ENCODE measurements at regions not wholly inside any gene's neighbourhood (a gene's known extent, or its start where the extent isn't known, plus 50 kb on each side); places are given as distances from the start of the nearest gene placed in this dataset.

DNA sequence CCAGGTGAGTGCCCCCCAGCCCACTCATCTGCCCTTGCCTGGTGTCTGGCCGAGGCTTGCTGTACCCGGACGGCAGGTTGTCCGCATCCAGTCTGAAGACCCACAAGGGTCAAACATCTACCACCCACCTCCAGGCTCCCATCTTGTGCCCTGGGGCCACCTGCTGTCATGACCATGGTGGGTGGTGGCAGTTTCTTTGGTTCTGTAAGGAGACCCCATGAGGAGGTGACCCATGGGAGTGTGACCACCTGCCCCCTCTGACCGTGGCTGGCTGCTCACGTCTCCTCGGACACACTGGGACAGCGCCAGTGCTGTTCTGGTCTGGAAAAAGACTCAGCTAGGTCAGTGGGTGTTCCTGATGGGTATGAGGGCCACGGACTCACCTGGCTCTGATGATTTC is 93.9 kb downstream of the TEX29 start:
- Histone ChIP-seq H3K9me3 (no peaks in the 10 kb centered on the region), H3K27me3 (replicated peaks in 1 of 7) (peaks cover 0 to 57% (median 0%) of the 10 kb centered on the region in 7 donors), H3K4me3 (no peak overlapping the region), H3K27ac (no peak overlapping the region), H3K36me3 (no peaks in the 10 kb centered on the region), H3K4me1 (no peaks in the 10 kb centered on the region)
- DNase-seq: no peak
- intact Hi-C loops (cut with DNase I; ENCODE audit: low total_unique reads): no loop called here
- 75 to 92% (median 83%) methylated on average over 4 to 9 of the region's 9 CpGs for WGBS, 5 donors
- TF ChIP-seq CTCF (IDR thresholded peaks at IDR 0.05 in 8 of 11, conservative IDR thresholded peaks at IDR 0.05 in 3 of 11) (no peak), POLR2AphosphoS5 (IDR thresholded peaks at IDR 0.05) (no peak), POLR2A (IDR thresholded peaks at IDR 0.05) (no peak)

GRCh38 chr13:111415246-111415645 is 94.8 kb downstream of the TEX29 start:
- intact Hi-C loops (cut with DNase I; ENCODE audit: low total_unique reads): no loop called here
- Histone ChIP-seq H3K4me3 (no peak overlapping the region), H3K36me3 (no peaks in the 10 kb centered on the region), H3K9me3 (no peaks in the 10 kb centered on the region), H3K4me1 (no peaks in the 10 kb centered on the region), H3K27me3 (replicated peaks in 1 of 7) (peaks cover 0 to 52% (median 0%) of the 10 kb centered on the region in 7 donors), H3K27ac (no peak overlapping the region)
- TF ChIP-seq POLR2AphosphoS5 (IDR thresholded peaks at IDR 0.05) (no peak), CTCF (IDR thresholded peaks at IDR 0.05 in 8 of 11, conservative IDR thresholded peaks at IDR 0.05 in 3 of 11) (no peak)
- no peak for DNase-seq
- 66 to 70% (median 69%) methylated on average over 8 of the region's 8 CpGs for WGBS, 5 donors

GRCh38 chr13:111415765-111416164 is 95.3 kb downstream of the TEX29 start:
- H3K36me3 ChIP-seq: no peaks in the 10 kb centered on the region
- H3K27ac ChIP-seq: no peak overlapping the region
- WGBS, 5 donors: 93 to 96% (median 95%) methylated on average over 1 of the region's 1 CpG
- DNase-seq: no peak
- H3K9me3 ChIP-seq: no peaks in the 10 kb centered on the region
- TF ChIP-seq POLR2AphosphoS5 (IDR thresholded peaks at IDR 0.05) (no peak), CTCF (IDR thresholded peaks at IDR 0.05 in 8 of 11, conservative IDR thresholded peaks at IDR 0.05 in 3 of 11) (no peak), POLR2A (IDR thresholded peaks at IDR 0.05) (no peak)
- intact Hi-C loops (cut with DNase I; ENCODE audit: low total_unique reads): no loop called here
- H3K27me3 ChIP-seq (replicated peaks in 1 of 7): peaks cover 0 to 49% (median 0%) of the 10 kb centered on the region in 7 donors
- H3K4me1 ChIP-seq: no peaks in the 10 kb centered on the region
- no peak overlapping the region for H3K4me3 ChIP-seq

DNA sequence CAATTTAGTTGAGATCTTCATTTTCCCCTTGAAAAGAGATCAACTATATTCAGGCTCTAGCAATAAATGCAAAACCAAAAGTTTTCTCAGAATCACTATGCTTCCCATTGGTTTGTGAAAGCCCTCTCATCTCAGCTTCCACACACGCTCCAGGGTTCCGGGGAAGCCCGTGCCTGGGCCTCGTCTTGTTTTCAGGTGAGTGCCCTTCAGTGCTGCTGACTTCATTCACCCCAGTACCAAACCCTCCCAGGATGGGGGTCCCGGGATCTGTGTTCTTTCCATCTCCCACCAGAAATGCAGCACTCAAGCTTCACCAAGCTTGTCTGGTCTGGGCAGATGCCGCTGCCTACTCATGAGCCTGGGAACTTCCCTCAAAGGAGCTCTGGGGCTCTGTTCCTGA is 97.7 kb downstream of the TEX29 start:
- Histone ChIP-seq H3K4me3 (no peak overlapping the region), H3K9me3 (no peaks in the 10 kb centered on the region), H3K27ac (no peak overlapping the region), H3K4me1 (no peaks in the 10 kb centered on the region), H3K27me3 (replicated peaks in 1 of 7) (peaks cover 0 to 28% (median 0%) of the 10 kb centered on the region in 7 donors), H3K36me3 (no peaks in the 10 kb centered on the region)
- TF ChIP-seq CTCF (IDR thresholded peaks at IDR 0.05 in 8 of 11, conservative IDR thresholded peaks at IDR 0.05 in 3 of 11): no peak
- TF ChIP-seq POLR2AphosphoS5 (IDR thresholded peaks at IDR 0.05): no peak
- no peak for TF ChIP-seq POLR2A (IDR thresholded peaks at IDR 0.05)
- no peak for DNase-seq
- 87 to 94% (median 89%) methylated on average over 5 to 6 of the region's 6 CpGs for WGBS, 5 donors
- intact Hi-C loops (cut with DNase I; ENCODE audit: low total_unique reads): no loop called here

Measured in spleen (tissue), 11 donors.